NCI-H226 (cell line): ENCODE measurements at regions not wholly inside any gene's neighbourhood (a gene's known extent, or its start where the extent isn't known, plus 50 kb on each side); places are given as distances from the start of the nearest gene placed in this dataset.

Experiments
- DNase-seq: peaks from one replicate; pipeline ENCODE4 v3.0.0-alpha.2; 2015

- DNase-seq, result no peak
These were observed 274.3 kb downstream of the KLF6 start for GRCh38 chr10:3510741-3511140.

GRCh38 chr10:3509355-3509754 is 275.7 kb downstream of the KLF6 start:
- no peak for DNase-seq

- no peak for DNase-seq
These were observed 281.7 kb downstream of the KLF6 start for GRCh38 chr10:3503299-3503698.

GRCh38 chr10:3502673-3503072 is 282.3 kb downstream of the KLF6 start:
- DNase-seq, result no peak

- DNase-seq, result peak; percentile 9
These were observed 284.6 kb downstream of the KLF6 start for GRCh38 chr10:3500408-3500856.

- DNase-seq, result peak; percentile 29
These were observed 285.9 kb downstream of the KLF6 start for GRCh38 chr10:3499120-3499519.

- DNase-seq, result no peak
These were observed 287.4 kb downstream of the KLF6 start for GRCh38 chr10:3497581-3497980.

GRCh38 chr10:3496138-3496537 is 288.9 kb downstream of the KLF6 start:
- DNase-seq, result no peak

GRCh38 chr10:3495281-3495680 is 289.7 kb downstream of the KLF6 start:
- no peak for DNase-seq

GRCh38 chr10:3494838-3495230 is 290.2 kb downstream of the KLF6 start:
- no peak for DNase-seq

GRCh38 chr10:3494131-3494837 is 290.7 kb downstream of the KLF6 start:
- no peak for DNase-seq

GRCh38 chr10:3493621-3494020 is 291.4 kb downstream of the KLF6 start:
- no peak for DNase-seq

- DNase-seq, result no peak
These were observed 293.4 kb downstream of the KLF6 start for GRCh38 chr10:3491571-3491970.

- no peak for DNase-seq
These were observed 297.8 kb downstream of the KLF6 start for GRCh38 chr10:3487228-3487627.

GRCh38 chr10:3486346-3487065 is 298.5 kb downstream of the KLF6 start:
- DNase-seq, result peak; percentile 64

- no peak for DNase-seq
These were observed 299.8 kb downstream of the KLF6 start for GRCh38 chr10:3485057-3485686.

- no peak for DNase-seq
These were observed 300.5 kb downstream of the KLF6 start for GRCh38 chr10:3484306-3485056.

- peak; percentile 76 for DNase-seq
These were observed 302.6 kb downstream of the KLF6 start for GRCh38 chr10:3482200-3482993.

- no peak for DNase-seq
These were observed 303.5 kb downstream of the KLF6 start for GRCh38 chr10:3481496-3481895.

GRCh38 chr10:3480990-3481315 is 304.1 kb downstream of the KLF6 start:
- DNase-seq, result no peak

GRCh38 chr10:3480281-3480989 is 304.6 kb downstream of the KLF6 start:
- DNase-seq, result no peak
